ENCODE measurements at regions not wholly inside any gene's neighbourhood (a gene's known extent, or its start where the extent isn't known, plus 50 kb on each side); places are given as distances from the start of the nearest gene placed in this dataset.
"Not testable (repeated sequence)": the region's sequence is repeated elsewhere in the genome, so short reads cannot be mapped to it uniquely, and the experiment has no call there.

DNA sequence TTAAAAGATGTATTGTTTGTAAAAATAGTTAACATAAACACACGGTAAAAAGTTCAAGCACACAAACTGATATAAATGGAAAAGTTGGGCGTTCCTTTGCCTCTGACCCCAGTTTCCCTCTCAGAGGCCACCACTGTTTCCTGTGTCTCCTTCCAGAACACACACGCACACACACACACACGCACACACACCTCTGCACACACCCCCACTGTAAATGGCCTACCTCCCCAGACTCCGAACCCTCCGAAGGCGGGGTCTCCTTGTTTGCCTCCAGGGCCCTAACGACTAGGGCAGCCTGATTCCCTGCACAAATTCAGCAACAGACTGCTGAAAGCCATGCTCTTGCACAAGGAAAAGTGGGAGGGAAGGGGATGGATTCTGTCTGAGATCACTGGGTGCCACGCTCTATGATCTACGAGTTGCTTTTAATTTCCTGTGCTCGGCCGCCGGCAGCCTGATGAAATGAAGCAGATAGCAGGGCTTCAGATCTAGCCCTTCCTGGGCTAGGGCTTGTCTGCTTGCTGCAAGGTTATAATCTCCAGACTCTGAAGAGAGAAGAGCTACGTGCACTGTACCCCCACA lies 184.0 kb upstream of the IL12B start:
- DNase-seq (ENCODE audit: low spot score) (no peak), ATAC-seq (no peak)
- intact Hi-C loops (cut with DNase I): no loop called here

DNA sequence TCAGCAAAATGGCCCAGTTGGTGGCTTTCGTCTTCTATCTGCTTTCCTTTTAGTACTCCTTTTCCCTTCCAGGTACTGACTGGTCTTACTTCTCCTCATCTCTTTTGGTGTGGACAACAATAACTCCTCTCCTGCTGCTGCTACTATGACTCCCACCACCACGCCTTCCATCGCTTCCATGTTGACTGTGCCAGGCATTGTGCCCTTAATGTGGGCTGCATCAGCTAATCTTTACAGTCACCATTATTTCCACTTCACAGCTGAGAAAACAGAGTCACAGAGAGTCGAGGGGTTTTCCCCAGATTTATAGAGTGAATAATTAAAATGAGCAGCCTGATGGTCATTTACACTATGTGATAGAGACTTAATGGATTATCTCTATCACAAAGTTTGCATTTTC lies 184.9 kb upstream of the IL12B start:
- DNase-seq (ENCODE audit: low spot score): no peak
- no peak for ATAC-seq
- intact Hi-C loops (cut with DNase I): no loop called here

DNA sequence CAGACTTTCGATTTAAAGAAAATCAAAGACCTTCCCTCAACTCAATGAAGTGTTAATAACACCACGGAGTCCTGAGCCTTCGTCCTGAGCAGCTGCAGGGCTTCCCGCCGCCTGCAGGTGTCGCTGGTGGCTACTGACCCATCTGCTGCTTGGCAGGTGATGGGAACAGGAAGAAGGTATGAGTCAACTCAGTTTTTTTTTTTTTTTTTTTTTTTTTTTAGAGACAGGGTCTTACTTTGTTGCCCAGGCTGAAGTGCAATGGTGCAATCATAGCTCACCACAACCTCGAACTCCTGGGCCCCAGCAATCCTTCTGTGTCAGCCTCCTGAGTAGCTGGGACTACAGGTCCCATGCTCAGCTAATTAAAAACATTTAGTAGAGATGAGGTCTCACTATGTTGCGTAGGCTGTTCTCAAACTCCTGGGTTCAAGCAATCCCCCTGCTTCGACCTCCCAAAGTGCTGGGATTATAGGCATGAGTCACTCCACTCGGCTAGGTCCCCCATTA lies 185.7 kb upstream of the IL12B start:
- intact Hi-C loops (cut with DNase I): no loop called here
- ATAC-seq (peak; percentile 62), DNase-seq (ENCODE audit: low spot score) (no peak)

DNA sequence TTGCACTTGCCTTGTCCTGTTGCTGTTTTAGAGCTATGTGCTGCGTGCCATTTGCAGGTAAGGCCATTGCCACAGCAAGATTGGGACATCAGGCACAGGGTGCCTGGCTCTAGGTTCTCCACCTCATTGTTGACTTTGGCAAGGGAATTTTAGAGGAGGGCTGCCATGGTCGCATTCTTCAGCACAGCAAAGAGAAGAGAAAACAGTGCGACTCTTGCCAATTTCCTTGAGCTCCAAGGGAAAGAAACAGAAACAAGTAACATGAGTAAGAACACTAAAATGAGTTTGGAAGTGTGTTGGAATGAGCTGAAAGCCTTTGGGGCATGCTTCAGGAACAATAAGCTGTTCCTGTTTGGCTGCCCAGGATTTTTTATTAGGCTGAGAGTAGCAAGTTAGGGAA lies 188.1 kb upstream of the IL12B start:
- ATAC-seq (peak; percentile 21), DNase-seq (ENCODE audit: low spot score) (no peak)
- intact Hi-C loops (cut with DNase I): no loop called here

DNA sequence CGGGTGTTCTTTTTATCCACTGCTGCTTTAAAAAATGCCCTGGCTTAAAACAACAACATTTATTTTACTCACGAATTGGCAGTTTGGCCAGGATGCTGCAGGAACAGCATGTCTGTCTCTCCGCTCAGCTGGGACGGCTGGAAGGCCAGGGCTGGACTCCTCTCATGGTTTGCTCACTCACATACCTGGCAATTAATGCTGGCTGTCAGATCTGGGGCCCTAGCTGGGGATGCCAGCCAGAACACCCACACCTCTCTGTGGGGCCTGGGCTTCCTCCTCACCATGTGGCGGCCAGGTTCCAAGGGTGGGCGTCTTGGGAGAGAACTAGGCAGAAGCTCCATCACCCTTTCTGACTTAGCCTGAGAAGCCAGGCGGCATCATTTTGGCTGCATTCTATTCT lies 189.1 kb upstream of the IL12B start:
- DNase-seq (ENCODE audit: low spot score): no peak
- intact Hi-C loops (cut with DNase I): no loop called here
- ATAC-seq: no peak

DNA sequence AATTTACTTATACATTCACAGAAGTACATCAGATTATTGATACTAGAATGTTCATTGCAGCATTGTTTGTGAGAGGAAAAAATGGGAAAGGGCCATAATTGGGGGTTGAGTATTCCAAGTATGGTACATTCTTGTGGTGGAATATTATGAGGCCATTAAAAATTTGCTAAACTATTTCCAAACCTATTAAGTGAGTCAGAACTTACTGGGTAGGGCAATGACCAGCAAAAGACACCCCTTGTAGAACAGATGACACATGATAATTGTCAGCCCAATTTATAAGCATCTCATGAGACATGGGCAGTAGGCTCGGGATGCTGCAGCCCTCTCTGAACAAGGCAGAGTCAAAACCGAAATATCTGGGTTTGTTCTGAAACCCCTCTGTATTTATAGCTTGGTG lies 192.6 kb upstream of the IL12B start:
- no peak for DNase-seq (ENCODE audit: low spot score)
- ATAC-seq: no peak
- intact Hi-C loops (cut with DNase I): no loop called here

DNA sequence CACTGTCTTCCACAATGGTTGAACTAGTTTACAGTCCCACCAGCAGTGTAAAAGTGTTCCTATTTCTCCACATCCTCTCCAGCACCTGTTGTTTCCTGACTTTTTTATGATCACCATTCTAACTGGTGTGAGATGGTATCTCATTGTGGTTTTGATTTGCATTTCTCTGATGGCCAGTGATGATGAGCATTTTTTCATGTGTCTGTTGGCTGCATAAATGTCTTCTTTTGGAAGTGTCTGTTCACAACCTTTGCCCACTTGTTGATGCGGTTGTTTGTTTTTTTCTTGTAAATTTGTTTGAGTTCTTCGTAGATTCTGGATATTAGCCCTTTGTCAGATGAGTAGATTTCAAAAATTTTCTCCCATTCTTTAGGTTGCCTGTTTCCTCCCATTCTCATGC lies 194.0 kb upstream of the IL12B start:
- ATAC-seq; intact Hi-C loops (cut with DNase I); DNase-seq (ENCODE audit: low spot score): not testable (repeated sequence)

DNA sequence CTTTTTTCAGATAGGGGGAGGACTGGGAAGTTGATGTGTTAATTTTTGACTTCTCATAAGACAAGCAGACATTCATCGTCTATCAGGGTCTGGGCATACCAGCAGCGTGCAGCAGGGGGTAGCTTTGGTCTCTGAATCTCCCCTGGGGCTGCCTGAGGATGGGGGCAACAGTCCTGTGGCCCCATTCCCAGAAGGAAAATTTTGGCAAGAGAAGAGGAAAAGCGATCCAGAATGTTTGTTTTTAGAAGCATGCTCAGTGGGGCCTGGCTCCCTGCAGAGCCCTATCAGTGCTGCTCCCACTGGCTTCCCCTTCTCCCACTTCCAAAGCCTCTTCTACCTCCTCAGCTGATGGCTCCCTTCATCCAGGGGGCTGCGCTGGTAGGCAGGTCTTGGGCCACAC lies 194.8 kb upstream of the IL12B start:
- no peak for DNase-seq (ENCODE audit: low spot score)
- ATAC-seq: peak; percentile 28
- intact Hi-C loops (cut with DNase I): no loop called here

DNA sequence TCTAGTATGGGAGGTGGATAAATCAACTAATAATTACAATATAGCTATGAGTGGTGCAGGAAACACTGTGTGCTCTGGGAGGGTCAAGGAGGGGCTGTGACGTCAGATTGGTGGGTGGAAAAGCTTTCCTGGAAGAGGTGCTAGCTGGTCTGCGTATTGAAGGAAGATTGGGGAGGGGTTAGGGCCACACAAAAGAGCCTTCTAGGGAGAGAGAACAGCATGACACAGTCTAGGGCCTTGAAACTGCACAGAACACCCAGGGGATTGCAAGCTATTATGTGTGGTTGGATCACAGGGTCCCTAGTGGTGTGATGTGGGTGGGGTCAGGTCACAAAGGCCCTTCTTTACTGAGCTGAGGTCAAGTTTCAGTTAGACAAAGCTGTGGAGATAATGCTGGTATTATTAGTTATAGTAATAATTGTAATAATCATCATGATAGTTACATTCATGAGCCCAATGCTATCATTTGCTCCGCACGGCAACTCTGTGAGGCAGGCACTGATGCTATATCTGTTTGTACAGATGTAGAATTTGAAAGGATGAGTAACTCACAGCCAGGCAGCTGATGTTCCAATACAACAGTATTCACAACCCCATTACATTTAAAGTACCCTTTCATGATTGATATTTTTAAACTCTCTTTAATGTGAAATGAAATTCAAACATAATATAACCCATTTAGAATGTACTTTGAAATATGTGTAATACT lies 197.4 kb upstream of the IL12B start:
- intact Hi-C loops (cut with DNase I): no loop called here
- no peak for ATAC-seq

DNA sequence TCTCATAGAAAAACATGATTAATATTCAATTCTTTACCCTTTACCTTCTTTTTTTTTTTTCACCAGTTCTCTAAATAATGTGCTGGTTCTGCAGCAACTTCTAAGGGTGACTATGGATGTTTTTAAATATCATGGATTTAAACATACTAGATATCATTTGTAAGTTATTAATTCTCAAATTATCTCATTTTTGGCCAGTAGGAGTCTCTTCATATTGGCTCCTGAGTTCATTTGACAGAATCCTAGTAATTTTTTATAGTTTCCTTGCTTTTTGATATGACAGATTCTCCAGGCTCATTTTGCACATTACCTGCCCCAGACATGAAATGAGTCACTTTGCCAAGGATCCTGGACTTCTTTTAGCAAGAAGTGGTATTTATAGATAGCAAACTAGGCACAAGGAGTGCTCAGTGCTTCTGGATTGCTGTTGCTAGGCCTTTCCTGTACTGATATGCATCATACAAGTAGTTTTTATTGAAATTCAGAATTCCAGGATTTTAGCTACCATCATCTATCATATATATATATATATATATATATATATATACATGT lies 201.3 kb upstream of the IL12B start:
- no peak for ATAC-seq
- intact Hi-C loops (cut with DNase I): no loop called here

More for the DNA sequence above, 197.4 kb upstream of the IL12B start:
- no peak for DNase-seq (ENCODE audit: low spot score)

DNA sequence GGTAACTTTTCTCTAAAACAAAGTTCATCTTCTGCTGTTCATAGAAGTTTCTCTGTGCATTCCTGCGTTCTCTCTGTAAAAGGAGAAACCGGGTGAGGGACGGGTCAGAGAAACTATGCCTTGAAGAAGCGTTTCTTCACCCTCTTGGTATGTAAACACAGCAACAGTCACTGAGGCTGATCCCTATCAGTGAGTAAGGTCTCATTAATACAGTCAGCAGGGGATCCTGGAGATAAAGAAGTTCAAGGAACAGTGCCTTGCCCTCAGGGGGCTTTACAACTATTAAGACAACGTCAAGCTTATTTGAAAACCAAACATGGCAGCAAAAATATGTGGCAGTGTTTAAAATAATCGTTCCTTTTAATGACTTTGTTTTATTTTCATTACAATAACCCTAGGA lies 202.9 kb upstream of the IL12B start:
- no peak for ATAC-seq
- DNase-seq (ENCODE audit: low spot score): no peak
- intact Hi-C loops (cut with DNase I): no loop called here

More for the DNA sequence above, 201.3 kb upstream of the IL12B start:
- no peak for DNase-seq (ENCODE audit: low spot score)

DNA sequence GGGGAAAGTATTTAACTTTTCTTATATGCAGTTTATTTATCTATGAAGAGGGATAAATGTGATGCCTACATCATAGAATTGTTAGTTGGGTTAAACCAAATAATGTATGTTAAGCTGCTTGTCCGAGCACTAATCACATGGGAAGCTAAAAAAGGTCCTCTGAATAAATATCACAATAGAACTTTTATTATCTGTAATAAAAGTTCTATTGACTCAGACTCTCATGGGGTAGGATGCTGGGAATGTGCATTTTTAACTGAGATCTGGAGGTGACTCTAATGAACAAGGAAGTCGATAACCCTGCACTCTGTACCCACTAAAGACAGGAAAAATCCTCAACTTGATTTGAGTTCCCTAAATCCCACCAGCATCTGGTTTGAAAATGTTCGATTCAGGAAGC lies 205.9 kb upstream of the IL12B start:
- intact Hi-C loops (cut with DNase I): no loop called here
- no peak for ATAC-seq
- DNase-seq (ENCODE audit: low spot score): no peak

DNA sequence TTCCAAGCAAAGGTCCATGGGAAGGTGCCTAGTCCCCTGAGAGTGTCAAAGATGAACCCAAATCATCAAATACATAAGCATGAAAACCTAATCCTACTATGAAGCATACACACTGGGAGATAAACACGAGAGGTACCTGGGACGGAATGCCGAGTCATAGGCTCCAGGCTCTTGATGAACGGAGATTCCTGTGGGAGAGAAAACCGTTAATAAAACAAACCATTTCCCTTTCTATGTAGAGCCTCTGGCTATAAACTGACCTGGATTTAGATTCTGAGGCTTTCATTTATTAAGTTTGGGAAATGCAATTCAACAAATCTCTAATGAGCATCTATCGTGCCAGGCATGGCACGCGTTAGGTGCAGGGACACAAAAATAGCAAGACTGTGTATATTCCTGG lies 206.4 kb upstream of the IL12B start:
- ATAC-seq (no peak), DNase-seq (ENCODE audit: low spot score) (no peak)
- intact Hi-C loops (cut with DNase I): no loop called here

DNA sequence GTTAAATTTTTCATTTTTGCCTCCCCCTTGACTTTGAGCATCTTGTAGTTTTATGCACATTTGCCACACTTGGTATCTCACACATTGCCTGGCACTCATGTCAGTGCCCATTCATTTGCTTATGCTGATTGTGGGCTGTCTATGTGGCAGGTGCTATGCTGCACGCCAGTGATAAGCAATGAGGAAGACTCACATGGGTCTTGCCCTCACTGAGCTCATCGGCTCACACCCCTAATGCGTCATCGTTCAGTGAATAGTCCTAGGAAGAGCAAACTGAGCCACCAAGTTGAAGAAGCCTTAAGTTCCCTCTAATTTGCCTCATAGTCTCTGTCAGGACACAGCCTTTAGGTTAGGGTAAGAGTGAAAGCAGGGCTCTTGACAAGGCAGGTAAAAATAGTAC lies 209.4 kb upstream of the IL12B start:
- no peak for DNase-seq (ENCODE audit: low spot score)
- intact Hi-C loops (cut with DNase I): no loop called here
- no peak for ATAC-seq

DNA sequence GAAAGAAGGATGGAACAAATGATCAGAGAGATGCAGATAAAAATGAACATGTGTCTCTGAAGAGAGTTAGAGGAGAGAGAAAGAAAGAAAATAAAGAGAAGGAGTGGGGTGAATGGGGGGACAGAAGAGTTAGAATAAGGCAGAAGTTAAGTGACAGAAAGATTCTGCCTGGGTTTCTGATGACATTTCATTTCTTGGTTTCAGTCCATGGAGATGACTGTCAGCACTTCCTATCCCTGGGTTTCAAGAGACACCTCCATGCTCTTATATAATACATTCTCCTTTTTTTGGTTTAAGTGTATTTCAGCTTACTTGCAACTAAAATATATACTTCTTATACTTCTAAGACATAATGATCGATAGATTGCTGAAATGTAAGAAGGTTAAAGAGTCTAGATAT lies 213.0 kb upstream of the IL12B start:
- ATAC-seq: no peak
- intact Hi-C loops (cut with DNase I): no loop called here

DNA sequence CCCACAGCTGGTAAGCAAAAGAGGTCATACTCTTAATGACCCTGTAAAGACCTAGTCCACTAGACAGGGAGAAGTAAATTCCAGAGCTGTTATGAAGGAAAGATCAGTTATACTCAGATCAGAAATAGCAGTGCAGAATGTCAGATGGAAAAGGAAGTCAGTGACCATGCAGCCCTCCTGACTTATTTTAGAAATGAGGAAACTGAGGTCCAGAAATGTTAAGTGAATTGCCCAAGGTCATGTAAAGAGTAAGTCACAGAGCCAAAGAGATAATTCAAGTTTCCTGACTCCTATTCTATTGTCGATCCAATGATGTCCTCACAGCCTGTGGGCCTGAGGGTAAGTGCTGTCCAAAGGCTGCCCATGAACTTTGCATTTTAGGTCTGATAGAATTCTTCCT lies 214.9 kb upstream of the IL12B start:
- ATAC-seq (no peak), DNase-seq (ENCODE audit: low spot score) (no peak)
- intact Hi-C loops (cut with DNase I): no loop called here

More for the DNA sequence above, 213.0 kb upstream of the IL12B start:
- no peak for DNase-seq (ENCODE audit: low spot score)

DNA sequence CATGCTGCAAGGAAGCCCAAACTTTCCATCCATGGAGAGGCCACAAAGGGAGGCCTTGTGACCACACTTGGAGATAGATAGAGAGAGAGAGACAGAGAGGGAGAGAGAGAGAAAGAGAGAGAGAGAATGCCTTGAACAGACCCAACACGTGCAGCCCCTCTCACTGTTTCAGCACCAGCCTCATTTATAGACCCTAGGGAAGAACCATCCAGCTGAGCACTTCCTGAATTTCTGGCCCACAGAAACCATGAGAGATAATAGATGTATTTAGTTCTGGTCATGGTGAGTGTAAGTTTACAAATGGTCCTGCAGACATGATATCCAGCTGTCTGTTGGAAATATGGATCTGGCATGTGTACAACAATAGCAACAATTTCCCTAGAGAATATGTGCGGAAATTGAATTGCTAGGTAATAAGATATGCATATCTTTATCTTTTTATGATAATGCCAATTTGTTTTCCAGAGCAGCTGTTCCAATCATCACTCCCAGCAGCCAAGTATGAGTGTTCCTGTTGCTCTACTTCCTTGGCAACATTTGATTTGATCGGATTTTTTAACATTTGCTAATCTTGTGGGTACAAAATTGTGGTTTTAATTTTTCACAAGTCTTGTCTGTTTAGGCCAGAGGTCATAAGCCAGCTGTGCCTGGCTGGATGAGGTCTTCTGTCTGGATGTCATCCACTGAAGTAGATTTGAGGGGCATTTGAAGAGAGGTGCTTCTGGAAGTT lies 217.3 kb upstream of the IL12B start:
- intact Hi-C loops (cut with DNase I): no loop called here
- DNase-seq (ENCODE audit: low spot score): no peak
- ATAC-seq: no peak

DNA sequence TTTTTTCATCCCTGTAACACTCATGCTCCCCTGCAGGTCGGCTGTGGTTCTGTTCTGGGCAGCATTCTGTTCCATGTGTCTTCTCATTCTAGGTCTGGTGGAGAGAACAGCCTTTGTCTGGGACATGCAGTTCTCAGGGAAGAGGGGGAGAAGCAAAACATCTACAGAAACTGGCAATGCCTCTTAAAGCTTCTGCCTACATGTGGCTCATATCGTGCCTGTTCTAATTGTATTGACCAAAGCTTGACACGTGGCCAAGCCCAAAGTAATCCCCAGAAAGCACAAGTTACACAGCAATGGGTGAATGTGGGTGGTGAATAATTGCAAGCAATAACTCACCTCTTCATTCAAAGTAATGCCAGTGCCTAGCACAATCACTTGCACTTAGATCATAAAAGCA lies 218.2 kb upstream of the IL12B start:
- DNase-seq (ENCODE audit: low spot score) (no peak), ATAC-seq (no peak)
- intact Hi-C loops (cut with DNase I): no loop called here

DNA sequence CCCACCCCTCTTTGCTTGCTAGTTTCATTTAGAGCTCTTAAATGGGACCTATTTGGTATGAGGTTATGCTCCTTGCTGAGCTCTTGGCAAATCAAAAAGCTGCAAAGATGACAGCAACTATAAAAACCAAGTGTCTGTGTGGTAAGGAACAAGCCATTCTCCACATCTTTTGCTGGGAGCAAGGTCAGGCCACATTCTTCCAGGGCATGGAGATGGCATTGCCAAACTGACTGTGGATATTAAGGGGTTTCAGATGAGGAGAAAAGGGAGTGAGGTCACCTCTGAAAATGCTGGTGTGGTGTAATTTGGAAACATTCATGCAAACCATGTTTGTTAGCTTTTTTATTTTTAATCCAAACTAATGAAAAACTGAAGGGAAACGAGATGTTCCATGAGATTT lies 218.8 kb upstream of the IL12B start:
- intact Hi-C loops (cut with DNase I): no loop called here
- DNase-seq (ENCODE audit: low spot score) (no peak), ATAC-seq (no peak)

DNA sequence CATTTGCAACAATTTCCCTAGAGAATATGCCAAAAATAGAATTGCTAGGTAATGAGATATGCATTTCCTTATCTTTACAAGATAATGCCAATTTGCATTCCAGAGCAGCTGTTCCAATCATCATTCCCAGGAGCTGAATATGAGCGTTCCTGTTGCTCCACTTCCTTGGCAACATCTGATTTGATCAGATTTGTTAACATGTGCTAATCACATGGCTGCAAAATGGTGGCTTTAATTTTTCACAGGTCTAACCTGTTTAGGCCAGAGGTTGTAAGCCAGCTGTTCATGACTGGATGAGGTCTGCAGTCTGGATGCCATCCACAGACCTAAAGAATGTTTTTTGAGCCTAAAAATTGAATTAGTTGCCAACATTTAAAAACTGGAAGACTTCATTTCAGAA lies 220.7 kb upstream of the IL12B start:
- DNase-seq (ENCODE audit: low spot score) (no peak), ATAC-seq (no peak)
- intact Hi-C loops (cut with DNase I): no loop called here
